GM12878 (cell line): ENCODE measurements at regions not wholly inside any gene's neighbourhood (a gene's known extent, or its start where the extent isn't known, plus 50 kb on each side); places are given as distances from the start of the nearest gene placed in this dataset.

Experiments used
- BMI1 ChIP-seq: fragments of 450-650 bp; IDR thresholded peaks from 2 replicates; pipeline ENCODE4 v1.6.1; 2016; ENCODE audit warnings: mild to moderate bottlenecking, moderate library complexity, borderline replicate concordance
- CHD2 ChIP-seq: IDR thresholded peaks from 2 replicates; pipeline ENCODE4 v1.6.1; 2011; ENCODE audit warnings: low read depth, low read length, improper control_type of control experiment, borderline replicate concordance
- CHD4 ChIP-seq: fragments of 200-600 bp; sonication (generic); IDR thresholded peaks from 2 replicates; pipeline ENCODE4 v1.6.1; 2016; ENCODE audit warnings: mild to moderate bottlenecking
- EED ChIP-seq: sonication (generic); IDR thresholded peaks from 2 replicates; pipeline ENCODE4 v1.6.1; 2016; ENCODE audit warnings: antibody characterized with exemption, low read depth
- MTA3 ChIP-seq: IDR thresholded peaks from 2 replicates; pipeline ENCODE4 v1.6.1; 2012; ENCODE audit warnings: low read length, inconsistent platforms, borderline replicate concordance
- NR2C2 ChIP-seq: IDR thresholded peaks from 2 replicates; pipeline ENCODE4 v1.6.1; 2011; ENCODE audit warnings: borderline replicate concordance, low read depth; ENCODE audit not compliant: control insufficient read depth, insufficient read length
- RBBP5 ChIP-seq: fragments of 200-600 bp; sonication (generic); conservative IDR thresholded peaks from 2 replicates; pipeline ENCODE4 v1.6.1; 2016
- TBL1XR1 ChIP-seq: IDR thresholded peaks from 2 replicates; pipeline ENCODE4 v1.6.1; 2012; ENCODE audit warnings: low read depth, low read length, improper control_type of control experiment
- TF ChIP-seq, protein P1 (sequence below): fragments of 450-650 bp; IDR thresholded peaks from 2 replicates; pipeline ENCODE4 v1.6.1; 2017; ENCODE audit warnings: mild to moderate bottlenecking, moderate library complexity
- TF ChIP-seq, protein P2 (sequence below): fragments of 450-650 bp; IDR thresholded peaks from 2 replicates; pipeline ENCODE4 v1.6.1; 2016; ENCODE audit warnings: mild to moderate bottlenecking
- TF ChIP-seq, protein P3 (sequence below): fragments of 450-650 bp; IDR thresholded peaks from 2 replicates; pipeline ENCODE4 v1.6.1; 2014; ENCODE audit warnings: mild to moderate bottlenecking
- TF ChIP-seq, protein P4 (sequence below): fragments of 450-650 bp; formaldehyde crosslinking; IDR thresholded peaks from 2 replicates; pipeline ENCODE4 v1.4.0; 2020; ENCODE audit warnings: mild to moderate bottlenecking, moderate library complexity

DNA sequence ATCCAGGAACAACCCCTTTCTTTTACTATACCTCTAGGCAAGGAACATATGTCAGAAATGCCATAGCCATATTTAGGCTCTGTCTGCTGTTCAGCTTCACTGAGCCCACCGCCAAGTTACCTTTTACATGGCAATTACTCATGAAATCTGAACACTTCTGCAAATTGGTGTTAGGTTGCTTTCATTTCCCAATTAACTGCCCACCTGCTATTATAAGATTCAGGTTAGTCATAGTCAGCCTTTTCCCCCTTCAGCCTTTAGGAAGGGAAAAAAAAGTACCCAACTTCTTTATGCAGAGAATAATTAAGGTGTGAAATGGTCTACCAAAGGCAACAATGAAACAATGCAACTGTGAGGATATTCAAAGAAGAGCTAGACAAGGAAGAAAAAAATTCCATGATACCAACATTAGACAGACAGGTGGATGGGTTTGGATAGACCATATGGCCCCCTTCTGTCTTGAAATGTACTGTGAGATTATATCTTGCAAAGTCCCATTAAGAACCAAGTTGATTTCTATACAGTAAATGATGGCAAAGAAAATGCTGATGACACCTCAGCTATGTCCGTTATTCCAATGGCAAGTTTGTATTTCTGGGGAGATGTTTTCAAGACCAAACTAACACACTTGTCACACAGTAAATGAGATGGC, 442.1 kb upstream of the NRP1 start (continued):
- TF ChIP-seq, protein P1, sequence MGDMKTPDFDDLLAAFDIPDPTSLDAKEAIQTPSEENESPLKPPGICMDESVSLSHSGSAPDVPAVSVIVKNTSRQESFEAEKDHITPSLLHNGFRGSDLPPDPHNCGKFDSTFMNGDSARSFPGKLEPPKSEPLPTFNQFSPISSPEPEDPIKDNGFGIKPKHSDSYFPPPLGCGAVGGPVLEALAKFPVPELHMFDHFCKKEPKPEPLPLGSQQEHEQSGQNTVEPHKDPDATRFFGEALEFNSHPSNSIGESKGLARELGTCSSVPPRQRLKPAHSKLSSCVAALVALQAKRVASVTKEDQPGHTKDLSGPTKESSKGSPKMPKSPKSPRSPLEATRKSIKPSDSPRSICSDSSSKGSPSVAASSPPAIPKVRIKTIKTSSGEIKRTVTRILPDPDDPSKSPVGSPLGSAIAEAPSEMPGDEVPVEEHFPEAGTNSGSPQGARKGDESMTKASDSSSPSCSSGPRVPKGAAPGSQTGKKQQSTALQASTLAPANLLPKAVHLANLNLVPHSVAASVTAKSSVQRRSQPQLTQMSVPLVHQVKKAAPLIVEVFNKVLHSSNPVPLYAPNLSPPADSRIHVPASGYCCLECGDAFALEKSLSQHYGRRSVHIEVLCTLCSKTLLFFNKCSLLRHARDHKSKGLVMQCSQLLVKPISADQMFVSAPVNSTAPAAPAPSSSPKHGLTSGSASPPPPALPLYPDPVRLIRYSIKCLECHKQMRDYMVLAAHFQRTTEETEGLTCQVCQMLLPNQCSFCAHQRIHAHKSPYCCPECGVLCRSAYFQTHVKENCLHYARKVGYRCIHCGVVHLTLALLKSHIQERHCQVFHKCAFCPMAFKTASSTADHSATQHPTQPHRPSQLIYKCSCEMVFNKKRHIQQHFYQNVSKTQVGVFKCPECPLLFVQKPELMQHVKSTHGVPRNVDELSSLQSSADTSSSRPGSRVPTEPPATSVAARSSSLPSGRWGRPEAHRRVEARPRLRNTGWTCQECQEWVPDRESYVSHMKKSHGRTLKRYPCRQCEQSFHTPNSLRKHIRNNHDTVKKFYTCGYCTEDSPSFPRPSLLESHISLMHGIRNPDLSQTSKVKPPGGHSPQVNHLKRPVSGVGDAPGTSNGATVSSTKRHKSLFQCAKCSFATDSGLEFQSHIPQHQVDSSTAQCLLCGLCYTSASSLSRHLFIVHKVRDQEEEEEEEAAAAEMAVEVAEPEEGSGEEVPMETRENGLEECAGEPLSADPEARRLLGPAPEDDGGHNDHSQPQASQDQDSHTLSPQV, result no peak
- TF ChIP-seq BMI1 (peak; percentile 70), TBL1XR1 (0 out of 2 replicates have a peak, but pooled peaks have one; percentile 20), EED (no peak), RBBP5 (no peak), CHD2 (0 out of 2 replicates have a peak, but pooled peaks have one; percentile 44), MTA3 (no peak), CHD4 (no peak), NR2C2 (no peak)
- TF ChIP-seq, protein P2, sequence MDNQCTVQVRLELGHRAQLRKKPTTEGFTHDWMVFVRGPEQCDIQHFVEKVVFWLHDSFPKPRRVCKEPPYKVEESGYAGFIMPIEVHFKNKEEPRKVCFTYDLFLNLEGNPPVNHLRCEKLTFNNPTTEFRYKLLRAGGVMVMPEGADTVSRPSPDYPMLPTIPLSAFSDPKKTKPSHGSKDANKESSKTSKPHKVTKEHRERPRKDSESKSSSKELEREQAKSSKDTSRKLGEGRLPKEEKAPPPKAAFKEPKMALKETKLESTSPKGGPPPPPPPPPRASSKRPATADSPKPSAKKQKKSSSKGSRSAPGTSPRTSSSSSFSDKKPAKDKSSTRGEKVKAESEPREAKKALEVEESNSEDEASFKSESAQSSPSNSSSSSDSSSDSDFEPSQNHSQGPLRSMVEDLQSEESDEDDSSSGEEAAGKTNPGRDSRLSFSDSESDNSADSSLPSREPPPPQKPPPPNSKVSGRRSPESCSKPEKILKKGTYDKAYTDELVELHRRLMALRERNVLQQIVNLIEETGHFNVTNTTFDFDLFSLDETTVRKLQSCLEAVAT, result no peak
- TF ChIP-seq, protein P3, sequence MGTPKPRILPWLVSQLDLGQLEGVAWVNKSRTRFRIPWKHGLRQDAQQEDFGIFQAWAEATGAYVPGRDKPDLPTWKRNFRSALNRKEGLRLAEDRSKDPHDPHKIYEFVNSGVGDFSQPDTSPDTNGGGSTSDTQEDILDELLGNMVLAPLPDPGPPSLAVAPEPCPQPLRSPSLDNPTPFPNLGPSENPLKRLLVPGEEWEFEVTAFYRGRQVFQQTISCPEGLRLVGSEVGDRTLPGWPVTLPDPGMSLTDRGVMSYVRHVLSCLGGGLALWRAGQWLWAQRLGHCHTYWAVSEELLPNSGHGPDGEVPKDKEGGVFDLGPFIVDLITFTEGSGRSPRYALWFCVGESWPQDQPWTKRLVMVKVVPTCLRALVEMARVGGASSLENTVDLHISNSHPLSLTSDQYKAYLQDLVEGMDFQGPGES, result no peak
- TF ChIP-seq, protein P4, sequence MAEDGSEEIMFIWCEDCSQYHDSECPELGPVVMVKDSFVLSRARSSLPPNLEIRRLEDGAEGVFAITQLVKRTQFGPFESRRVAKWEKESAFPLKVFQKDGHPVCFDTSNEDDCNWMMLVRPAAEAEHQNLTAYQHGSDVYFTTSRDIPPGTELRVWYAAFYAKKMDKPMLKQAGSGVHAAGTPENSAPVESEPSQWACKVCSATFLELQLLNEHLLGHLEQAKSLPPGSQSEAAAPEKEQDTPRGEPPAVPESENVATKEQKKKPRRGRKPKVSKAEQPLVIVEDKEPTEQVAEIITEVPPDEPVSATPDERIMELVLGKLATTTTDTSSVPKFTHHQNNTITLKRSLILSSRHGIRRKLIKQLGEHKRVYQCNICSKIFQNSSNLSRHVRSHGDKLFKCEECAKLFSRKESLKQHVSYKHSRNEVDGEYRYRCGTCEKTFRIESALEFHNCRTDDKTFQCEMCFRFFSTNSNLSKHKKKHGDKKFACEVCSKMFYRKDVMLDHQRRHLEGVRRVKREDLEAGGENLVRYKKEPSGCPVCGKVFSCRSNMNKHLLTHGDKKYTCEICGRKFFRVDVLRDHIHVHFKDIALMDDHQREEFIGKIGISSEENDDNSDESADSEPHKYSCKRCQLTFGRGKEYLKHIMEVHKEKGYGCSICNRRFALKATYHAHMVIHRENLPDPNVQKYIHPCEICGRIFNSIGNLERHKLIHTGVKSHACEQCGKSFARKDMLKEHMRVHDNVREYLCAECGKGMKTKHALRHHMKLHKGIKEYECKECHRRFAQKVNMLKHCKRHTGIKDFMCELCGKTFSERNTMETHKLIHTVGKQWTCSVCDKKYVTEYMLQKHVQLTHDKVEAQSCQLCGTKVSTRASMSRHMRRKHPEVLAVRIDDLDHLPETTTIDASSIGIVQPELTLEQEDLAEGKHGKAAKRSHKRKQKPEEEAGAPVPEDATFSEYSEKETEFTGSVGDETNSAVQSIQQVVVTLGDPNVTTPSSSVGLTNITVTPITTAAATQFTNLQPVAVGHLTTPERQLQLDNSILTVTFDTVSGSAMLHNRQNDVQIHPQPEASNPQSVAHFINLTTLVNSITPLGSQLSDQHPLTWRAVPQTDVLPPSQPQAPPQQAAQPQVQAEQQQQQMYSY (CRISPR knock-in tag), result no peak
